IMR-90 (cell line): ENCODE measurements at regions not wholly inside any gene's neighbourhood (a gene's known extent, or its start where the extent isn't known, plus 50 kb on each side); places are given as distances from the start of the nearest gene placed in this dataset.

Experiments
- ATAC-seq: fragments of 200-7000 bp; cut with Tn5 transposase; 2 replicates; pipeline ENCODE4 v1.9.1; 2020; ENCODE audit warnings: low read depth, mild to moderate bottlenecking, moderate library complexity
- BruUV-seq: library from RNA; stranded (reverse); fragments of 400-500 nt; replicated peaks from 2 replicates; lab custom pipeline; 2021; lab: Mats Ljungman, UMichigan
- CTCF ChIA-PET: fragments of 300-600 bp; formaldehyde crosslinking; extraction: SDS; loops from one replicate; lab custom pipeline; 2021; ENCODE audit warnings: antibody characterized with exemption; lab: Yijun Ruan, JAX
- POLR2A ChIA-PET: fragments of 300-600 bp; sonication (Branson Sonifier 250); formaldehyde crosslinking; loops from one replicate; lab custom pipeline; 2022; ENCODE audit warnings: antibody characterized with exemption; ENCODE audit not compliant: unreplicated experiment; lab: Charles Lee
- DNase-seq: peaks from one replicate; pipeline ENCODE4 v3.0.0; 2013
- H2AFZ ChIP-seq: replicated peaks from 2 replicates; pipeline ENCODE3; 2013; ENCODE audit warnings: low read length, mild to moderate bottlenecking; ENCODE audit not compliant: poor library complexity
- H2AK5ac ChIP-seq: 2 replicates; pipeline ENCODE4 v1.6.1; 2013; ENCODE audit warnings: low read depth, low read length, inconsistent platforms
- H2AK9ac ChIP-seq: replicated peaks from 2 replicates; pipeline ENCODE3; 2013; ENCODE audit warnings: mild to moderate bottlenecking, low read depth, low read length, moderate library complexity; ENCODE audit not compliant: poor library complexity
- H2BK120ac ChIP-seq: 2 replicates; pipeline ENCODE4 v1.6.1; 2013; ENCODE audit warnings: low read depth, low read length, inconsistent platforms
- H2BK15ac ChIP-seq: 3 replicates; pipeline ENCODE4 v1.6.1; 2013; ENCODE audit warnings: low read depth, low read length, inconsistent platforms
- H2BK20ac ChIP-seq: 2 replicates; pipeline ENCODE4 v1.6.1; 2013; ENCODE audit warnings: low read depth, mild to moderate bottlenecking, inconsistent platforms, low read length, moderate library complexity
- H2BK5ac ChIP-seq: 2 replicates; pipeline ENCODE4 v1.6.1; 2013; ENCODE audit warnings: mild to moderate bottlenecking, low read depth, low read length, inconsistent platforms; ENCODE audit not compliant: poor library complexity, severe bottlenecking
- H3K14ac ChIP-seq: replicated peaks from 2 replicates; pipeline ENCODE4 v1.6.1; 2013; ENCODE audit warnings: low read depth, low read length, inconsistent platforms
- H3K18ac ChIP-seq: 2 replicates; pipeline ENCODE4 v1.6.1; 2013; ENCODE audit warnings: low read depth, low read length, control low read depth
- H3K23ac ChIP-seq: 2 replicates; pipeline ENCODE4 v1.6.1; 2013; ENCODE audit warnings: low read depth, low read length, inconsistent platforms
- H3K27ac ChIP-seq: 2 replicates; pipeline ENCODE4 v1.5.1; 2013; ENCODE audit warnings: mild to moderate bottlenecking, control low read depth, low read length; ENCODE audit not compliant: insufficient read depth
- H3K27me3 ChIP-seq: 2 replicates; pipeline ENCODE4 v1.6.1; 2013; ENCODE audit warnings: low read length; ENCODE audit not compliant: control insufficient read depth, insufficient read depth
- H3K36me3 ChIP-seq: 2 replicates; pipeline ENCODE4 v1.6.1; 2013; ENCODE audit warnings: low read length, mixed read lengths; ENCODE audit not compliant: control insufficient read depth, insufficient read depth
- H3K4ac ChIP-seq: 2 replicates; pipeline ENCODE4 v1.6.1; 2013; ENCODE audit warnings: low read depth, low read length, inconsistent platforms
- H3K4me1 ChIP-seq: 2 replicates; pipeline ENCODE4 v1.6.1; 2013; ENCODE audit warnings: low read length, mixed read lengths; ENCODE audit not compliant: control insufficient read depth, insufficient read depth
- H3K4me2 ChIP-seq: 2 replicates; pipeline ENCODE4 v1.6.1; 2013; ENCODE audit warnings: low read depth, mild to moderate bottlenecking, control low read depth, low read length, moderate library complexity
- H3K4me3 ChIP-seq: 2 replicates; pipeline ENCODE4 v1.5.1; 2013; ENCODE audit warnings: low read depth, mild to moderate bottlenecking, control low read depth, low read length, moderate library complexity; ENCODE audit not compliant: insufficient read depth
- H3K56ac ChIP-seq: 2 replicates; pipeline ENCODE4 v1.6.1; 2013; ENCODE audit warnings: low read length, inconsistent platforms; ENCODE audit not compliant: insufficient read depth; ENCODE audit errors: extremely low read depth
- H3K79me1 ChIP-seq, 2 experiments: 2 replicates each; pipeline ENCODE4 v1.6.1; 2013; ENCODE audit warnings: low read length in 2 of 2, inconsistent platforms in 1 of 2, low read depth in 1 of 2
- H3K9ac ChIP-seq: 2 replicates; pipeline ENCODE4 v1.6.1; 2013; ENCODE audit warnings: low read depth, low read length, control low read depth
- H3K9me1 ChIP-seq: 2 replicates; pipeline ENCODE4 v1.6.1; 2013; ENCODE audit warnings: low read length, inconsistent platforms; ENCODE audit not compliant: insufficient read depth
- H3K9me3 ChIP-seq: 2 replicates; pipeline ENCODE4 v1.6.1; 2013; ENCODE audit warnings: low read length; ENCODE audit not compliant: control insufficient read depth, insufficient read depth
- H4K20me1 ChIP-seq: 2 replicates; pipeline ENCODE4 v1.6.1; 2013; ENCODE audit warnings: low read length, inconsistent platforms; ENCODE audit not compliant: insufficient read depth
- H4K5ac ChIP-seq: 2 replicates; pipeline ENCODE4 v1.6.1; 2013; ENCODE audit warnings: mild to moderate bottlenecking, low read depth, low read length, control low read depth
- H4K8ac ChIP-seq, 2 experiments: 2 replicates each; pipeline ENCODE4 v1.6.1; 2013; ENCODE audit warnings: low read depth in 2 of 2, low read length in 2 of 2, control low read depth in 1 of 2, inconsistent platforms in 1 of 2
- H4K91ac ChIP-seq: 2 replicates; pipeline ENCODE4 v1.6.1; 2013; ENCODE audit warnings: low read depth, low read length, inconsistent platforms; ENCODE audit not compliant: insufficient read depth
- CEBPB ChIP-seq: IDR thresholded peaks from 2 replicates; pipeline ENCODE4 v1.6.1; 2012; ENCODE audit warnings: low read depth, low read length, improper control_type of control experiment
- CHD1 ChIP-seq: IDR thresholded peaks from 2 replicates; pipeline ENCODE4 v1.6.1; 2012; ENCODE audit warnings: low read depth, low read length, improper control_type of control experiment
- CTCF ChIP-seq: conservative IDR thresholded peaks from 2 replicates; pipeline ENCODE4 v1.5.1; 2012; ENCODE audit warnings: mild to moderate bottlenecking, low read depth, low read length, improper control_type of control experiment
- MAZ ChIP-seq: IDR thresholded peaks from 2 replicates; pipeline ENCODE4 v1.6.1; 2012; ENCODE audit warnings: low read depth, mild to moderate bottlenecking, low read length, improper control_type of control experiment, moderate library complexity, borderline replicate concordance
- NFE2L2 ChIP-seq: fragments of 150-350 bp; IDR thresholded peaks from 2 replicates; pipeline ENCODE4 v1.6.1; 2016; ENCODE audit warnings: low read depth, mild to moderate bottlenecking, low read length
- RAD21 ChIP-seq: IDR thresholded peaks from 2 replicates; pipeline ENCODE4 v1.6.1; 2012; ENCODE audit warnings: low read length, improper control_type of control experiment
- WGBS, 2 experiments: methylation state at CpG; one replicate each; pipeline versions ENCODE4 v1.1.5 to v1.1.7; 2013; ENCODE audit warnings: missing lambda C conversion rate in 2 of 2; ENCODE audit not compliant: insufficient read length in 1 of 2; ENCODE audit errors: extremely low coverage in 2 of 2; 5-methylcytosine and 5-hydroxymethylcytosine counted together
- dilution Hi-C: fragments of 300-500 bp; cut with HindIII; formaldehyde crosslinking; loops from one replicate; pipeline ENCODE4 v1.14.3; 2018; ENCODE audit warnings: low sequenced_read_pairs; ENCODE audit not compliant: unreplicated experiment
- in situ Hi-C: fragments of 300-500 bp; cut with MboI; formaldehyde crosslinking; loops from 3 replicates; pipeline ENCODE4 v1.14.3; 2019; ENCODE audit warnings: low sequenced_read_pairs, inconsistent platforms, mixed read lengths
- intact Hi-C: fragments of 100-400 bp; cut with micrococcal nuclease; formaldehyde crosslinking; loops from 2 replicates; pipeline ENCODE4 v1.10.0; 2022

DNA sequence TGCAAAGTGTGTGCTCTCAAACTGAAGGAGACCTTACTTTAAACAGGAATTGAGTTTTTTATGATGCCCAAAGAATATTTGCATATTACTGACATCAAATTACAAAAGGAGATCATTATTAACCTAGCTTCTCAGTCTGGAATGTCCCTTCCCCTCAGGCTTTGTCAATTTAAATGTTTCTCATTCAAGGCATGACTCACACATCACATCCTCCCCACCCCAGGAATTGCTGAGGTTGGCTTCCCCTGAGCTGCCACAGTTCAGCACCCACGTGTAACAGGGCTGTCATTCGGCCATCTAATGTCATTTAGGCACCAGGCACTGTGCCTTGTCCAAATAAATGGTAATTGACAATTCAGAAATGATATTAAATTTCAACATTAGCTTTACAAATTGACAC is 305.9 kb upstream of the MGMT start:
- ChIA-PET POLR2A (no interaction called here), CTCF (no interaction called here)
- Histone ChIP-seq H2AK5ac (no peak overlapping the region), H4K8ac (no peak overlapping the region), H3K23ac (no peak overlapping the region), H2BK20ac (no peak overlapping the region), H3K27me3 (no peaks in the 10 kb centered on the region), H3K56ac (no peak overlapping the region), H4K20me1 (no peaks in the 10 kb centered on the region), H3K4ac (no peak overlapping the region), H3K9ac (no peak overlapping the region), H3K36me3 (no peaks in the 10 kb centered on the region), H4K91ac (no peak overlapping the region), H3K9me1 (no peaks in the 10 kb centered on the region), H3K14ac (no peak overlapping the region), H3K79me1 (no peaks in the 10 kb centered on the region), H3K27ac (no peak overlapping the region), H3K4me2 (no peak overlapping the region), H3K18ac (no peak overlapping the region), H3K9me3 (peaks cover 8% of the 10 kb centered on the region; the same call in 1 of the 2 replicates), H2BK5ac (no peak overlapping the region), H2BK15ac (no peak overlapping the region), H3K4me3 (no peak overlapping the region), H3K4me1 (no peaks in the 10 kb centered on the region), H2AFZ (no peak overlapping the region), H2AK9ac (no peak overlapping the region), H4K5ac (no peak overlapping the region), H2BK120ac (no peak overlapping the region)
- in situ Hi-C loops = no loop called here
- WGBS, 2 experiments = no CpG with 5 or more reads among the region's 2 CpGs
- no peak for TF ChIP-seq RAD21
- TF ChIP-seq MAZ = peak; percentile 78; the same call in 1 of the 2 replicates
- TF ChIP-seq NFE2L2 = no peak
- TF ChIP-seq CEBPB = no peak
- no peak for TF ChIP-seq CTCF
- no peak for TF ChIP-seq CHD1
- dilution Hi-C loops = no loop called here
- peak; percentile 5 for DNase-seq
- intact Hi-C loops = no loop called here
- peak; percentile 37 for ATAC-seq
- BruUV-seq = no TSS peak
